B cell (primary cell): ENCODE measurements at regions not wholly inside any gene's neighbourhood (a gene's known extent, or its start where the extent isn't known, plus 50 kb on each side); places are given as distances from the start of the nearest gene placed in this dataset.

ENCODE experiments used
- ATAC-seq: fragments of 200-7000 bp; cut with Tn5 transposase; one replicate; pipeline ENCODE4 v1.10.0; 2021; ENCODE audit warnings: low read depth, mild to moderate bottlenecking, moderate number of reproducible peaks, moderate library complexity
- CTCF ChIA-PET: fragments of 350-600 bp; sonication (Branson Sonifier 250); formaldehyde crosslinking; loops from one replicate; lab custom pipeline; 2021; ENCODE audit warnings: antibody characterized with exemption, inconsistent platforms; lab: Charles Lee
- POLR2A ChIA-PET: fragments of 350-600 bp; sonication (Branson Sonifier 250); formaldehyde crosslinking; loops from one replicate; lab custom pipeline; 2021; ENCODE audit warnings: antibody characterized with exemption; lab: Charles Lee
- DNase-seq: peaks from one replicate; pipeline ENCODE4 v3.0.0; 2013
- H2AFZ ChIP-seq: 2 replicates; pipeline ENCODE4 v1.6.1; 2012; ENCODE audit warnings: mild to moderate bottlenecking, low read depth, low read length; ENCODE audit not compliant: insufficient read depth, poor library complexity, severe bottlenecking
- H3K27ac ChIP-seq, 2 donors: 1 replicate in 1 of 2; 2 replicates in 1 of 2; pipeline ENCODE4 v1.5.1; 2012 to 2013; ENCODE audit warnings: low read length in 2 of 2, mild to moderate bottlenecking in 2 of 2, moderate library complexity in 1 of 2
- H3K27me3 ChIP-seq, 4 experiments: fragments of 200-600 bp in 1 of 4; sonication (generic) in 1 of 4; replicated peaks in 1 of 4; 1 replicate in 2 of 4; 2 replicates in 2 of 4; pipeline versions ENCODE4 v1.6.1 to v1.7.0; 2013 to 2016; ENCODE audit warnings: low read length in 3 of 4, mild to moderate bottlenecking in 2 of 4, mixed read lengths in 1 of 4, moderate library complexity in 1 of 4; ENCODE audit not compliant: insufficient read depth in 4 of 4, control insufficient read depth in 3 of 4; ENCODE audit errors: control extremely low read depth in 1 of 4
- H3K36me3 ChIP-seq, 2 experiments: replicated peaks in 1 of 2; 1 replicate in 1 of 2; 2 replicates in 1 of 2; pipeline versions ENCODE4 v1.6.1 to v1.7.1; 2013; ENCODE audit warnings: low read length in 1 of 2; ENCODE audit not compliant: insufficient read depth in 2 of 2, control insufficient read depth in 1 of 2; ENCODE audit errors: control extremely low read depth in 1 of 2, extremely low read depth in 1 of 2
- H3K4me1 ChIP-seq, 2 donors: fragments of 200-600 bp in 1 of 2; sonication (generic) in 1 of 2; 1 replicate in 1 of 2; 2 replicates in 1 of 2; pipeline versions ENCODE4 v1.5.1 to v1.6.1; 2013 to 2017; ENCODE audit warnings: low read length in 2 of 2; ENCODE audit not compliant: control insufficient read depth in 2 of 2, insufficient read depth in 2 of 2
- H3K4me2 ChIP-seq: replicated peaks from 2 replicates; pipeline ENCODE3; 2012; ENCODE audit warnings: mild to moderate bottlenecking, low read depth, low read length; ENCODE audit not compliant: poor library complexity, severe bottlenecking
- H3K4me3 ChIP-seq, 5 experiments: fragments of 200-600 bp in 1 of 5; sonication (generic) in 1 of 5; 1 replicate in 3 of 5; 2 replicates in 2 of 5; pipeline versions ENCODE4 v1.5.1 to v1.7.0; 2011 to 2016; ENCODE audit warnings: low read length in 4 of 5, mild to moderate bottlenecking in 4 of 5, low read depth in 2 of 5, control low read depth in 1 of 5, moderate library complexity in 1 of 5; ENCODE audit not compliant: insufficient read depth in 1 of 5; ENCODE audit errors: control extremely low read depth in 1 of 5, extremely low read depth in 1 of 5
- H3K79me2 ChIP-seq: fragments of 200-600 bp; sonication (generic); one replicate; pipeline ENCODE4 v1.6.0; 2016; ENCODE audit warnings: low read length; ENCODE audit not compliant: control insufficient read depth, insufficient read depth
- H3K9ac ChIP-seq: fragments of 200-600 bp; sonication (generic); 2 replicates; pipeline ENCODE4 v1.6.1; 2017; ENCODE audit warnings: mild to moderate bottlenecking, low read length, moderate library complexity
- H3K9me3 ChIP-seq, 3 donors: one replicate each; pipeline versions ENCODE4 v1.6.1 to v1.7.1; 2013; ENCODE audit warnings: low read length in 2 of 3; ENCODE audit not compliant: control insufficient read depth in 2 of 3, insufficient read depth in 1 of 3; ENCODE audit errors: control extremely low read depth in 1 of 3
- H4K20me1 ChIP-seq: 2 replicates; pipeline ENCODE4 v1.6.0; 2012; ENCODE audit warnings: mild to moderate bottlenecking, low read length; ENCODE audit not compliant: insufficient read depth, control insufficient read depth, poor library complexity, severe bottlenecking
- H3K27ac Mint-ChIP-seq: one replicate; pipeline ENCODE4 v1.8.0; 2021; ENCODE audit warnings: mixed read lengths
- H3K27me3 Mint-ChIP-seq: one replicate; pipeline ENCODE4 v1.8.0; 2021; ENCODE audit warnings: mixed read lengths
- H3K4me1 Mint-ChIP-seq: one replicate; pipeline ENCODE4 v1.8.0; 2021; ENCODE audit warnings: mixed read lengths
- H3K4me3 Mint-ChIP-seq: one replicate; pipeline ENCODE4 v1.8.0; 2021; ENCODE audit warnings: mixed read lengths
- H3K9me3 Mint-ChIP-seq: one replicate; pipeline ENCODE4 v1.8.0; 2022; ENCODE audit warnings: mixed read lengths; ENCODE audit not compliant: insufficient read depth
- EZH2 ChIP-seq: IDR thresholded peaks from 2 replicates; pipeline ENCODE4 v1.6.1; 2012; ENCODE audit warnings: borderline replicate concordance, low read depth, mild to moderate bottlenecking, moderate library complexity, low read length; ENCODE audit not compliant: insufficient read depth, poor library complexity, severe bottlenecking
- WGBS: methylation state at CpG from one replicate; pipeline ENCODE4 v1.1.5; 2013; ENCODE audit warnings: missing lambda C conversion rate; ENCODE audit not compliant: insufficient coverage; 5-methylcytosine and 5-hydroxymethylcytosine counted together
- intact Hi-C: fragments of 100-400 bp; cut with micrococcal nuclease; formaldehyde crosslinking; loops from one replicate; pipeline ENCODE4 v1.10.0; 2022
- TF ChIP-seq, protein P1 (sequence below): fragments of 200-600 bp; IDR thresholded peaks from one replicate; pipeline ENCODE4 v1.8.0; 2022; ENCODE audit warnings: antibody characterized with exemption, mild to moderate bottlenecking

- Histone ChIP-seq H3K27ac (no peak overlapping the region), H2AFZ (no peak overlapping the region), H3K27me3 (peaks cover 0 to 2% (median 0%) of the 10 kb centered on the region in 4 experiments), H3K9me3 (peaks cover 0 to 3% (median 2%) of the 10 kb centered on the region in 3 donors), H3K79me2 (no peaks in the 10 kb centered on the region), H3K4me1 (no peaks in the 10 kb centered on the region), H3K9ac (no peak overlapping the region), H3K4me2 (no peak overlapping the region), H3K4me3 (no peak overlapping the region), H4K20me1 (no peaks in the 10 kb centered on the region), H3K36me3 (no peaks in the 10 kb centered on the region)
- no peak for ATAC-seq
- no peak for DNase-seq
- Mint-ChIP-seq H3K4me3 (no peak overlapping the region), H3K27ac (no peak overlapping the region), H3K9me3 (no peaks in the 10 kb centered on the region), H3K27me3 (peaks cover 19% of the 10 kb centered on the region), H3K4me1 (no peaks in the 10 kb centered on the region)
- ChIA-PET CTCF (no interaction called here), POLR2A (no interaction called here)
- intact Hi-C loops = loop anchor here (10.0 kb wide), 1 partner anchor 466 kb away; no protein-coding TSS in a partner anchor
- TF ChIP-seq EZH2 = no peak
- TF ChIP-seq, protein P1, sequence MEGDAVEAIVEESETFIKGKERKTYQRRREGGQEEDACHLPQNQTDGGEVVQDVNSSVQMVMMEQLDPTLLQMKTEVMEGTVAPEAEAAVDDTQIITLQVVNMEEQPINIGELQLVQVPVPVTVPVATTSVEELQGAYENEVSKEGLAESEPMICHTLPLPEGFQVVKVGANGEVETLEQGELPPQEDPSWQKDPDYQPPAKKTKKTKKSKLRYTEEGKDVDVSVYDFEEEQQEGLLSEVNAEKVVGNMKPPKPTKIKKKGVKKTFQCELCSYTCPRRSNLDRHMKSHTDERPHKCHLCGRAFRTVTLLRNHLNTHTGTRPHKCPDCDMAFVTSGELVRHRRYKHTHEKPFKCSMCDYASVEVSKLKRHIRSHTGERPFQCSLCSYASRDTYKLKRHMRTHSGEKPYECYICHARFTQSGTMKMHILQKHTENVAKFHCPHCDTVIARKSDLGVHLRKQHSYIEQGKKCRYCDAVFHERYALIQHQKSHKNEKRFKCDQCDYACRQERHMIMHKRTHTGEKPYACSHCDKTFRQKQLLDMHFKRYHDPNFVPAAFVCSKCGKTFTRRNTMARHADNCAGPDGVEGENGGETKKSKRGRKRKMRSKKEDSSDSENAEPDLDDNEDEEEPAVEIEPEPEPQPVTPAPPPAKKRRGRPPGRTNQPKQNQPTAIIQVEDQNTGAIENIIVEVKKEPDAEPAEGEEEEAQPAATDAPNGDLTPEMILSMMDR = no peak
- WGBS = no CpG with 5 or more reads among the region's 5 CpGs
These were observed 110.3 kb downstream of the NHLRC3 start for GRCh38 chr13:39148513-39148961.

GRCh38 chr13:39149896-39150295, 111.6 kb downstream of the NHLRC3 start:
- 82% methylated on average over 4 of the region's 5 CpGs for WGBS
- no peak overlapping the region for H2AFZ ChIP-seq

More at GRCh38 chr13:39149896-39150295, 111.6 kb downstream of the NHLRC3 start:
- ATAC-seq = no peak
- ChIA-PET CTCF (no interaction called here), POLR2A (no interaction called here)
- TF ChIP-seq, protein P1 = no peak
- no peak for TF ChIP-seq EZH2
- no peak overlapping the region for H3K4me3 Mint-ChIP-seq
- H3K9me3 Mint-ChIP-seq = no peaks in the 10 kb centered on the region
- no peaks in the 10 kb centered on the region for H3K79me2 ChIP-seq
- peaks cover 0 to 2% (median 0%) of the 10 kb centered on the region in 4 experiments for H3K27me3 ChIP-seq
- peaks cover 0 to 3% (median 2%) of the 10 kb centered on the region in 3 donors for H3K9me3 ChIP-seq
- peaks cover 23% of the 10 kb centered on the region for H3K27me3 Mint-ChIP-seq
- H3K4me1 Mint-ChIP-seq = no peaks in the 10 kb centered on the region
- H3K4me2 ChIP-seq = no peak overlapping the region
- H3K27ac ChIP-seq = no peak overlapping the region
- H3K4me3 ChIP-seq = no peak overlapping the region
- intact Hi-C loops = loop anchor here (10.0 kb wide), 1 partner anchor 465 kb away; no protein-coding TSS in a partner anchor
- no peaks in the 10 kb centered on the region for H3K4me1 ChIP-seq
- DNase-seq = no peak
- H3K36me3 ChIP-seq = no peaks in the 10 kb centered on the region
- no peaks in the 10 kb centered on the region for H4K20me1 ChIP-seq
- no peak overlapping the region for H3K9ac ChIP-seq
- no peak overlapping the region for H3K27ac Mint-ChIP-seq
